ENCODE measurements at regions not wholly inside any gene's neighbourhood (a gene's known extent, or its start where the extent isn't known, plus 50 kb on each side); places are given as distances from the start of the nearest gene placed in this dataset.

- no peaks in the 10 kb centered on the region for H3K9me3 ChIP-seq (ENCODE audit: low read length)
- intact Hi-C loops (cut with micrococcal nuclease; ENCODE audit: unreplicated experiment), result no loop called here
- H3K4me2 ChIP-seq (ENCODE audit: low read length), result no peak overlapping the region
- H3K79me2 ChIP-seq (ENCODE audit: insufficient read depth, low read depth, low read length), result no peaks in the 10 kb centered on the region
- ChIA-PET CTCF (ENCODE audit: unreplicated experiment) (no interaction called here), POLR2A (no interaction called here)
- H3K36me3 ChIP-seq (ENCODE audit: insufficient read depth, low read length), result no peaks in the 10 kb centered on the region
- no TSS peak for BruUV-seq (replicated peaks)
- H4K20me1 ChIP-seq (ENCODE audit: insufficient read depth, low read length), result no peaks in the 10 kb centered on the region
- no peak overlapping the region for H3K4me3 ChIP-seq (ENCODE audit: low read depth, low read length, poor library complexity, severe bottlenecking)
- H3K4me1 ChIP-seq (ENCODE audit: insufficient read depth, low read length, poor library complexity, severe bottlenecking), result no peaks in the 10 kb centered on the region
- no peaks in the 10 kb centered on the region for H3K9me2 ChIP-seq (ENCODE audit: insufficient read depth, low read length)
- TF ChIP-seq EZH2phosphoT487 (IDR thresholded peaks at IDR 0.05; ENCODE audit: borderline replicate concordance, low read depth, low read length) (no peak), CTCF (conservative IDR thresholded peaks at IDR 0.05; ENCODE audit: low read length) (no peak)
- H3K27ac ChIP-seq (ENCODE audit: low read depth, low read length, poor library complexity, severe bottlenecking), result no peak overlapping the region
- H2AFZ ChIP-seq (ENCODE audit: low read length), result no peak overlapping the region
- no peak for DNase-seq (ENCODE audit: low spot score)
Observed at GRCh38 chr10:113320987-113321386, 231.9 kb upstream of the HABP2 start.

- no peak overlapping the region for H3K4me3 ChIP-seq (ENCODE audit: low read depth, low read length, poor library complexity, severe bottlenecking)
- no peak overlapping the region for H3K27ac ChIP-seq (ENCODE audit: low read depth, low read length, poor library complexity, severe bottlenecking)
- POLR2A ChIA-PET, result interaction anchor here (0.7 kb wide), 1 partner anchor 536 kb away, joined by 3 read pairs; no protein-coding TSS in a partner anchor
- TF ChIP-seq CTCF (conservative IDR thresholded peaks at IDR 0.05; ENCODE audit: low read length), result no peak
- TF ChIP-seq EZH2phosphoT487 (IDR thresholded peaks at IDR 0.05; ENCODE audit: borderline replicate concordance, low read depth, low read length), result no peak
- H3K36me3 ChIP-seq (ENCODE audit: insufficient read depth, low read length), result no peaks in the 10 kb centered on the region
- no peaks in the 10 kb centered on the region for H3K9me3 ChIP-seq (ENCODE audit: low read length)
- H4K20me1 ChIP-seq (ENCODE audit: insufficient read depth, low read length), result no peaks in the 10 kb centered on the region
- H3K9me2 ChIP-seq (ENCODE audit: insufficient read depth, low read length), result no peaks in the 10 kb centered on the region
- H3K4me2 ChIP-seq (ENCODE audit: low read length), result no peak overlapping the region
- intact Hi-C loops (cut with micrococcal nuclease; ENCODE audit: unreplicated experiment), result no loop called here
- H3K4me1 ChIP-seq (ENCODE audit: insufficient read depth, low read length, poor library complexity, severe bottlenecking), result no peaks in the 10 kb centered on the region
- CTCF ChIA-PET (ENCODE audit: unreplicated experiment), result no interaction called here
- no peak overlapping the region for H2AFZ ChIP-seq (ENCODE audit: low read length)
- H3K79me2 ChIP-seq (ENCODE audit: insufficient read depth, low read depth, low read length), result no peaks in the 10 kb centered on the region
- BruUV-seq (replicated peaks), result no TSS peak
- DNase-seq (ENCODE audit: low spot score), result no peak
Observed at GRCh38 chr10:113322843-113323242, 230.0 kb upstream of the HABP2 start.

- H3K4me3 ChIP-seq (ENCODE audit: low read depth, low read length, poor library complexity, severe bottlenecking), result no peak overlapping the region
- no TSS peak for BruUV-seq (replicated peaks)
- no peaks in the 10 kb centered on the region for H4K20me1 ChIP-seq (ENCODE audit: insufficient read depth, low read length)
- ChIA-PET POLR2A (no interaction called here), CTCF (ENCODE audit: unreplicated experiment) (no interaction called here)
- no peak for DNase-seq (ENCODE audit: low spot score)
- H3K9me2 ChIP-seq (ENCODE audit: insufficient read depth, low read length), result no peaks in the 10 kb centered on the region
- H3K4me2 ChIP-seq (ENCODE audit: low read length), result no peak overlapping the region
- intact Hi-C loops (cut with micrococcal nuclease; ENCODE audit: unreplicated experiment), result no loop called here
- no peaks in the 10 kb centered on the region for H3K4me1 ChIP-seq (ENCODE audit: insufficient read depth, low read length, poor library complexity, severe bottlenecking)
- H3K36me3 ChIP-seq (ENCODE audit: insufficient read depth, low read length), result no peaks in the 10 kb centered on the region
- no peak overlapping the region for H2AFZ ChIP-seq (ENCODE audit: low read length)
- TF ChIP-seq EZH2phosphoT487 (IDR thresholded peaks at IDR 0.05; ENCODE audit: borderline replicate concordance, low read depth, low read length) (no peak), CTCF (conservative IDR thresholded peaks at IDR 0.05; ENCODE audit: low read length) (no peak)
- no peaks in the 10 kb centered on the region for H3K79me2 ChIP-seq (ENCODE audit: insufficient read depth, low read depth, low read length)
- H3K27ac ChIP-seq (ENCODE audit: low read depth, low read length, poor library complexity, severe bottlenecking), result no peak overlapping the region
- H3K9me3 ChIP-seq (ENCODE audit: low read length), result no peaks in the 10 kb centered on the region
Observed at GRCh38 chr10:113323985-113324384, 228.9 kb upstream of the HABP2 start.
